K562 (cell line): ENCODE measurements at regions not wholly inside any gene's neighbourhood (a gene's known extent, or its start where the extent isn't known, plus 50 kb on each side); places are given as distances from the start of the nearest gene placed in this dataset.

Experiments
- DACH1 ChIP-seq: fragments of 450-650 bp; IDR thresholded peaks from 2 replicates; pipeline ENCODE4 v1.6.1; 2018; ENCODE audit not compliant: partially characterized antibody
- MTA2 ChIP-seq: fragments of 450-650 bp; IDR thresholded peaks from 2 replicates; pipeline ENCODE4 v1.6.1; 2016; ENCODE audit warnings: low read depth
- RBM22 ChIP-seq: fragments of 200-400 bp; formaldehyde crosslinking; IDR thresholded peaks from 2 replicates; pipeline ENCODE4 v1.6.1; 2018; ENCODE audit warnings: low read length, low read depth; ENCODE audit not compliant: poor library complexity, severe bottlenecking
- RBM25 ChIP-seq: fragments of 200-400 bp; formaldehyde crosslinking; IDR thresholded peaks from 2 replicates; pipeline ENCODE4 v1.6.1; 2018; ENCODE audit warnings: low read length, low read depth, moderate library complexity; ENCODE audit not compliant: severe bottlenecking
- TBP ChIP-seq: optimal IDR thresholded peaks from 2 replicates; pipeline ENCODE3; 2011; ENCODE audit warnings: low read depth, low read length, improper control_type of control experiment
- TCF7L2 ChIP-seq: fragments of 150-350 bp; IDR thresholded peaks from 2 replicates; pipeline ENCODE4 v1.6.1; 2016; ENCODE audit warnings: low read depth, mild to moderate bottlenecking, low read length, moderate library complexity
- ZKSCAN8 ChIP-seq: fragments of 200-800 bp; sonication (Bioruptor generic); IDR thresholded peaks from 2 replicates; pipeline ENCODE4 v1.6.1; 2016; ENCODE audit warnings: missing genetic modification characterization, missing compliant biosample characterization
- ZMIZ1 ChIP-seq, 2 experiments: fragments of 150-350 bp in 1 of 2; IDR thresholded peaks; 2 replicates each; pipeline ENCODE4 v1.6.1; 2012 to 2016; ENCODE audit warnings: low read depth in 2 of 2, low read length in 2 of 2, mild to moderate bottlenecking in 1 of 2, moderate library complexity in 1 of 2
- ZNF224 ChIP-seq: sonication (generic); formaldehyde crosslinking; IDR thresholded peaks from 2 replicates; pipeline ENCODE4 v1.8.0; 2022; ENCODE audit warnings: mild to moderate bottlenecking, missing genetic modification reagents
- ZNF436 ChIP-seq: fragments of 250-450, 450-650 bp; sonication (Bioruptor Pico); formaldehyde crosslinking; IDR thresholded peaks from 2 replicates; pipeline ENCODE4 v1.7.0; 2020; ENCODE audit warnings: mild to moderate bottlenecking
- TF ChIP-seq, protein P1 (sequence below): IDR thresholded peaks from 3 replicates; pipeline ENCODE4 v1.6.1; 2011; ENCODE audit warnings: borderline replicate concordance, mild to moderate bottlenecking, moderate library complexity; ENCODE audit not compliant: insufficient read length; ENCODE audit errors: extremely low read depth
- TF ChIP-seq, protein P2 (sequence below): fragments of 450-650 bp; IDR thresholded peaks from 2 replicates; pipeline ENCODE4 v1.6.1; 2017; ENCODE audit warnings: antibody characterized with exemption, mild to moderate bottlenecking
- TF ChIP-seq, protein P3 (sequence below): fragments of 450-650 bp; formaldehyde crosslinking; IDR thresholded peaks from 2 replicates; pipeline ENCODE4 v1.4.0; 2022; ENCODE audit warnings: missing genetic modification characterization

GRCh38 chr19:28546148-28546685 lies 666.7 kb downstream of the UQCRFS1 start (continued):
- TF ChIP-seq, protein P1, sequence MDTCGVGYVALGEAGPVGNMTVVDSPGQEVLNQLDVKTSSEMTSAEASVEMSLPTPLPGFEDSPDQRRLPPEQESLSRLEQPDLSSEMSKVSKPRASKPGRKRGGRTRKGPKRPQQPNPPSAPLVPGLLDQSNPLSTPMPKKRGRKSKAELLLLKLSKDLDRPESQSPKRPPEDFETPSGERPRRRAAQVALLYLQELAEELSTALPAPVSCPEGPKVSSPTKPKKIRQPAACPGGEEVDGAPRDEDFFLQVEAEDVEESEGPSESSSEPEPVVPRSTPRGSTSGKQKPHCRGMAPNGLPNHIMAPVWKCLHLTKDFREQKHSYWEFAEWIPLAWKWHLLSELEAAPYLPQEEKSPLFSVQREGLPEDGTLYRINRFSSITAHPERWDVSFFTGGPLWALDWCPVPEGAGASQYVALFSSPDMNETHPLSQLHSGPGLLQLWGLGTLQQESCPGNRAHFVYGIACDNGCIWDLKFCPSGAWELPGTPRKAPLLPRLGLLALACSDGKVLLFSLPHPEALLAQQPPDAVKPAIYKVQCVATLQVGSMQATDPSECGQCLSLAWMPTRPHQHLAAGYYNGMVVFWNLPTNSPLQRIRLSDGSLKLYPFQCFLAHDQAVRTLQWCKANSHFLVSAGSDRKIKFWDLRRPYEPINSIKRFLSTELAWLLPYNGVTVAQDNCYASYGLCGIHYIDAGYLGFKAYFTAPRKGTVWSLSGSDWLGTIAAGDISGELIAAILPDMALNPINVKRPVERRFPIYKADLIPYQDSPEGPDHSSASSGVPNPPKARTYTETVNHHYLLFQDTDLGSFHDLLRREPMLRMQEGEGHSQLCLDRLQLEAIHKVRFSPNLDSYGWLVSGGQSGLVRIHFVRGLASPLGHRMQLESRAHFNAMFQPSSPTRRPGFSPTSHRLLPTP, result no peak
- TF ChIP-seq ZNF436 (CRISPR knock-in tag) (no peak), RBM22 (no peak), ZKSCAN8 (CRISPR knock-in tag) (no peak), ZNF224 (CRISPR knock-in tag) (no peak), RBM25 (peak; percentile 38), MTA2 (peak; percentile 79), TCF7L2 (no peak), ZMIZ1 (IDR thresholded peaks at IDR 0.05; ENCODE audit: low read depth in 2 of 2, low read length in 2 of 2) (peak in 1 of 2 experiments; percentile 80; a peak in 2 of 4 replicates), TBP (peak; percentile 57), DACH1 (peak; percentile 54)
- TF ChIP-seq, protein P2, sequence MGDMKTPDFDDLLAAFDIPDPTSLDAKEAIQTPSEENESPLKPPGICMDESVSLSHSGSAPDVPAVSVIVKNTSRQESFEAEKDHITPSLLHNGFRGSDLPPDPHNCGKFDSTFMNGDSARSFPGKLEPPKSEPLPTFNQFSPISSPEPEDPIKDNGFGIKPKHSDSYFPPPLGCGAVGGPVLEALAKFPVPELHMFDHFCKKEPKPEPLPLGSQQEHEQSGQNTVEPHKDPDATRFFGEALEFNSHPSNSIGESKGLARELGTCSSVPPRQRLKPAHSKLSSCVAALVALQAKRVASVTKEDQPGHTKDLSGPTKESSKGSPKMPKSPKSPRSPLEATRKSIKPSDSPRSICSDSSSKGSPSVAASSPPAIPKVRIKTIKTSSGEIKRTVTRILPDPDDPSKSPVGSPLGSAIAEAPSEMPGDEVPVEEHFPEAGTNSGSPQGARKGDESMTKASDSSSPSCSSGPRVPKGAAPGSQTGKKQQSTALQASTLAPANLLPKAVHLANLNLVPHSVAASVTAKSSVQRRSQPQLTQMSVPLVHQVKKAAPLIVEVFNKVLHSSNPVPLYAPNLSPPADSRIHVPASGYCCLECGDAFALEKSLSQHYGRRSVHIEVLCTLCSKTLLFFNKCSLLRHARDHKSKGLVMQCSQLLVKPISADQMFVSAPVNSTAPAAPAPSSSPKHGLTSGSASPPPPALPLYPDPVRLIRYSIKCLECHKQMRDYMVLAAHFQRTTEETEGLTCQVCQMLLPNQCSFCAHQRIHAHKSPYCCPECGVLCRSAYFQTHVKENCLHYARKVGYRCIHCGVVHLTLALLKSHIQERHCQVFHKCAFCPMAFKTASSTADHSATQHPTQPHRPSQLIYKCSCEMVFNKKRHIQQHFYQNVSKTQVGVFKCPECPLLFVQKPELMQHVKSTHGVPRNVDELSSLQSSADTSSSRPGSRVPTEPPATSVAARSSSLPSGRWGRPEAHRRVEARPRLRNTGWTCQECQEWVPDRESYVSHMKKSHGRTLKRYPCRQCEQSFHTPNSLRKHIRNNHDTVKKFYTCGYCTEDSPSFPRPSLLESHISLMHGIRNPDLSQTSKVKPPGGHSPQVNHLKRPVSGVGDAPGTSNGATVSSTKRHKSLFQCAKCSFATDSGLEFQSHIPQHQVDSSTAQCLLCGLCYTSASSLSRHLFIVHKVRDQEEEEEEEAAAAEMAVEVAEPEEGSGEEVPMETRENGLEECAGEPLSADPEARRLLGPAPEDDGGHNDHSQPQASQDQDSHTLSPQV, result peak; percentile 78; the same call in 1 of the 2 replicates
- TF ChIP-seq, protein P3, sequence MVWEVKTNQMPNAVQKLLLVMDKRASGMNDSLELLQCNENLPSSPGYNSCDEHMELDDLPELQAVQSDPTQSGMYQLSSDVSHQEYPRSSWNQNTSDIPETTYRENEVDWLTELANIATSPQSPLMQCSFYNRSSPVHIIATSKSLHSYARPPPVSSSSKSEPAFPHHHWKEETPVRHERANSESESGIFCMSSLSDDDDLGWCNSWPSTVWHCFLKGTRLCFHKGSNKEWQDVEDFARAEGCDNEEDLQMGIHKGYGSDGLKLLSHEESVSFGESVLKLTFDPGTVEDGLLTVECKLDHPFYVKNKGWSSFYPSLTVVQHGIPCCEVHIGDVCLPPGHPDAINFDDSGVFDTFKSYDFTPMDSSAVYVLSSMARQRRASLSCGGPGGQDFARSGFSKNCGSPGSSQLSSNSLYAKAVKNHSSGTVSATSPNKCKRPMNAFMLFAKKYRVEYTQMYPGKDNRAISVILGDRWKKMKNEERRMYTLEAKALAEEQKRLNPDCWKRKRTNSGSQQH, result no peak
